ENCODE measurements at regions not wholly inside any gene's neighbourhood (a gene's known extent, or its start where the extent isn't known, plus 50 kb on each side); places are given as distances from the start of the nearest gene placed in this dataset.

- ATAC-seq, result no peak
- no peaks in the 10 kb centered on the region for H3K36me3 ChIP-seq (replicated peaks in 1 of 2; ENCODE audit: insufficient read depth in 1 of 2, low read depth in 2 of 2)
- DNase-seq, result no peak
- no peaks in the 10 kb centered on the region for H3K27me3 ChIP-seq
- H3K27ac ChIP-seq, result no peak overlapping the region
- intact Hi-C loops (cut with DNase I), result no loop called here
- no peak for TF ChIP-seq CTCF (IDR thresholded peaks at IDR 0.05)
- no peak for TF ChIP-seq POLR2A (IDR thresholded peaks at IDR 0.05)
- WGBS, 2 donors, result 64 to 78% methylated on average over 14 to 22 of the region's 22 CpGs
- H3K4me1 ChIP-seq, result no peaks in the 10 kb centered on the region
- H3K4me3 ChIP-seq, result no peak overlapping the region
- H3K9me3 ChIP-seq, result no peaks in the 10 kb centered on the region
Observed at GRCh38 chr9:134992755-134993124, 75.0 kb upstream of the FCN1 start.

DNA sequence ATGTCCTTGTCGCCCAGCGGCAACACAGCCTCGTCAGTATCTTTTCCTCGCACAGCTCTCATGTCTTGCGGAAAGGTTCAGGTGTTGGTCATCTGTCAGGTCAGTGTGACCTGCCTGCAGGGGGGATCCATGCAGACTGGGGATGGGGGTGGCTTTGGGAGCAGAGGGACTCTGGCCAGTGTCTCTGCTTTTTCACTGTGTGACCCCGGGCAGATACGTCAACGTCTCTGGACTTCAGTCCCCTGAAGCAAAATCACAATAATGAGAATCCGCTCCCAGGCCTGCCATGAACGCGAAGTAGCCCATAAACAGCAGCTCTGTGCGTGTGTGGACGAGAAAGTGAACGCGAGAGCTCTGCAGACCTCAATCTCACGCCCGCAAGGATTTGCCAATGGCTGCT, 75.7 kb upstream of the FCN1 start:
- Histone ChIP-seq H3K4me3 (no peak overlapping the region), H3K27me3 (no peaks in the 10 kb centered on the region), H3K9me3 (no peaks in the 10 kb centered on the region), H3K4me1 (no peaks in the 10 kb centered on the region), H3K36me3 (replicated peaks in 1 of 2; ENCODE audit: insufficient read depth in 1 of 2, low read depth in 2 of 2) (no peaks in the 10 kb centered on the region), H3K27ac (no peak overlapping the region)
- TF ChIP-seq POLR2A (IDR thresholded peaks at IDR 0.05), result no peak
- TF ChIP-seq CTCF (IDR thresholded peaks at IDR 0.05), result no peak
- 79 to 82% methylated on average over 17 of the region's 17 CpGs for WGBS, 2 donors
- intact Hi-C loops (cut with DNase I), result no loop called here
- DNase-seq (no peak), ATAC-seq (no peak)

DNA sequence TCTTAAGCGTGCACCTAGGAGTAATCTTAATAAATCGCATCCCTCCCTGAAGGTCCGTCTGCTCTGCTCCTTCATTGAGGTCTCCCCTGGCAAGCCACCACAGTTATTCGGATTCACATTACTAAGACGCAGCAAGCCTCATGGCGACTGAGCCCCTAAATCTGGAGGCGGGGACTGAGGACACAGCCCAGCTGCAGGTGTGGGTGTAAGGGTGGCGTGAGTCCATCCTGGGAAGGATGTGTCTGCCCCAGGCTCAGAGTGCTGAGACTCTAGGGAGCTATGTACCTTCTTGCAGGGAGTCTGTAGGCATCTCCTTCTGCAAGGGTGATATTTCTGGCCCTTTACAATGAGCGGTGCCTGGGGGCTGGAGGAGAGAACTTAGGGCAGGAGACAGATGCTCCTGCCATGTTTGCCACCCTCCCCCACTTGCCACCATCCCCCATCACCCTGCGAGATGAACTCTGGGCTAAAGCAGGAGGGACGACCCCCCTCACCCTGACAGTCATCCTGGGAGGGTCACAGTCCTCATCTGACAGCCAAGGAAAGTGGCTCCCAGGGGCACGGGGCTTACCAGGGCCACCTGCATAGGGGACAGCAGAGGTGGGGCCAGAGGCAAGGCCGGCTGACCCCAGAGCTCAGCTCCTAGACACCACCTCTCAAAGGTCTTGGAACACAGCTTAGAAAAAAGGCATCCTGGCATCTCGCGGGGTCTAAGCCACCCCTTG, 76.4 kb upstream of the FCN1 start:
- intact Hi-C loops (cut with DNase I), result no loop called here
- H3K27me3 ChIP-seq, result no peaks in the 10 kb centered on the region
- ATAC-seq (no peak), DNase-seq (no peak)
- H3K4me1 ChIP-seq, result no peaks in the 10 kb centered on the region
- 62 to 68% methylated on average over 13 to 15 of the region's 15 CpGs for WGBS, 2 donors
- no peak overlapping the region for H3K4me3 ChIP-seq
- no peak for TF ChIP-seq POLR2A (IDR thresholded peaks at IDR 0.05)
- TF ChIP-seq CTCF (IDR thresholded peaks at IDR 0.05), result no peak
- no peak overlapping the region for H3K27ac ChIP-seq
- peaks cover 0 to 6% (median 0%) of the 10 kb centered on the region in 3 donors for H3K9me3 ChIP-seq
- no peaks in the 10 kb centered on the region for H3K36me3 ChIP-seq (replicated peaks in 1 of 2; ENCODE audit: insufficient read depth in 1 of 2, low read depth in 2 of 2)

DNA sequence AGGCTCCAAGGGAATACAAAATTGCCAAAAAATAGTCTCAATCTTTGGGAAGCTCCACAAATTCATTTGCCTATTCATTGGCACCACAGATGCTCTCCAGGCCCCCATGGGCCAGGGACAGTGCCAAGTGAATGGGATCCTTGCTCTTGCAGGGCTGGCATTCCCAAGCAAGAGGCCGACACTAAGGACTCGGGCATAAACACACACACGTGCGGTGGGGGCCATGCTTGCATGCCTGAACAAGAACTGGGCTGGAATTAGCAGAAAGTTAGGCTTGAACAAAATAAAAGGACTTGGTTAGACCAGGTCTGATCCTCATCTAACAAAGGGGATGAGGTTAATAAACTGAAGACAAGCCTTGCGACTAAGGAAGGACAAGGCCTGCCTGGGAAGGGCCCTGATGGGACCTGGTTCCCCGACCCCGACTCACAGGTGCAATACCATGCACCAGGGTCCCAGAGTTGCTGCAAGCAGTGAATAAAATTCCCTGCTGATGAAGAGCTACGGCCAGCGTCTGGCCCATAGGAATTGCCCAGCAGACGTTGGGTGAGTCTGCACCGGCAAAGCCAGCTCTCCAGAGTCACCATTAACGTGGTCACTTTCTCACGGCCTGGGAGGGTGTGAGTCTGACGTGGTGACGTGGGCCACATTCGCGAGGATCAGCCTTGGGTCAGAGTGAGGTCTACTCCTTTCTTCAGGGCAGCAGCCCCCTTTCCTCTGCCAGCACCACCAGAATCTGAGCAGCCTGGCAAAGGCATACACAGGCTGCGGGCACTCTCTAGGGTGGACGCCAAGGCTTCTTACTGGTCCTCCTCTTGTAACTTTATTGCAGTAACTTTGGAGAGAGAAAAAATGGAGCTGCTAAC, 77.4 kb upstream of the FCN1 start:
- no peak for DNase-seq
- ATAC-seq, result no peak
- Histone ChIP-seq H3K27me3 (no peaks in the 10 kb centered on the region), H3K4me1 (no peaks in the 10 kb centered on the region), H3K9me3 (peaks cover 0 to 15% (median 0%) of the 10 kb centered on the region in 3 donors), H3K27ac (no peak overlapping the region), H3K4me3 (no peak overlapping the region), H3K36me3 (replicated peaks in 1 of 2; ENCODE audit: insufficient read depth in 1 of 2, low read depth in 2 of 2) (no peaks in the 10 kb centered on the region)
- intact Hi-C loops (cut with DNase I), result no loop called here
- TF ChIP-seq CTCF (IDR thresholded peaks at IDR 0.05), result no peak
- no peak for TF ChIP-seq POLR2A (IDR thresholded peaks at IDR 0.05)
- 71 to 73% methylated on average over 9 to 19 of the region's 19 CpGs for WGBS, 2 donors
